ENCODE measurements at regions not wholly inside any gene's neighbourhood (a gene's known extent, or its start where the extent isn't known, plus 50 kb on each side); places are given as distances from the start of the nearest gene placed in this dataset.
"Not testable (repeated sequence)": the region's sequence is repeated elsewhere in the genome, so short reads cannot be mapped to it uniquely, and the experiment has no call there.

GRCh38 chr4:34417160-34417559, 1827.2 kb downstream of the ARAP2 start:
- no peak for TF ChIP-seq CTCF (IDR thresholded peaks at IDR 0.05)
- Histone ChIP-seq H3K4me3 (no peak overlapping the region), H3K27ac (no peak overlapping the region)
- no peak for DNase-seq (ENCODE audit: low spot score)

- no peak for DNase-seq (ENCODE audit: low spot score)
- Histone ChIP-seq H3K4me3 (no peak overlapping the region), H3K27ac (no peak overlapping the region)
- no peak for TF ChIP-seq CTCF (IDR thresholded peaks at IDR 0.05)
Observed at GRCh38 chr4:34419871-34420270, 1824.4 kb downstream of the ARAP2 start.

- Histone ChIP-seq H3K27ac (no peak overlapping the region), H3K4me3 (no peak overlapping the region)
- no peak for TF ChIP-seq CTCF (IDR thresholded peaks at IDR 0.05)
- no peak for DNase-seq (ENCODE audit: low spot score)
Observed at GRCh38 chr4:34422472-34423175, 1821.7 kb downstream of the ARAP2 start.

- TF ChIP-seq CTCF (IDR thresholded peaks at IDR 0.05): no peak
- H3K4me3 ChIP-seq: no peak overlapping the region
- no peak for DNase-seq (ENCODE audit: low spot score)
- no peak overlapping the region for H3K27ac ChIP-seq
Observed at GRCh38 chr4:34432706-34433105, 1811.6 kb downstream of the ARAP2 start.

DNA sequence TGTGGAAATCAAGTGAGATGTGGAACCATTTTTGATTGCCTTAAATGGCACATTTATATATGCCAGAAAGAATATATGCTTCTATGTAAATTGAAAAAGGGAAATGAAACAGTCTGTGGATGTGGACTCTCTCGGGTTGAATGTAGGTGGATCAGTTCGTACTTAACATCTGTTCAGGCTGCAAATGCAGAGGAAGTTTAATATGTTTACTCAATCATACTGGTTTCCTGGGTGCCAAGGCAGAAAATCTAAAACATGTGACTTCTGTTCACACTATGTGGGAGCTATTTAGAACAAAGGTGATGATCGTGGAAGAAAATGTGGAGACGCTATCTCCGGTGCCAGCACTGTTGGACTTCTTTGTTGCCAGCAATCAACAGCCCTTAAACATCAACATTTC, 1809.9 kb downstream of the ARAP2 start:
- H3K4me3 ChIP-seq; DNase-seq (ENCODE audit: low spot score); H3K27ac ChIP-seq: not testable (repeated sequence)

DNA sequence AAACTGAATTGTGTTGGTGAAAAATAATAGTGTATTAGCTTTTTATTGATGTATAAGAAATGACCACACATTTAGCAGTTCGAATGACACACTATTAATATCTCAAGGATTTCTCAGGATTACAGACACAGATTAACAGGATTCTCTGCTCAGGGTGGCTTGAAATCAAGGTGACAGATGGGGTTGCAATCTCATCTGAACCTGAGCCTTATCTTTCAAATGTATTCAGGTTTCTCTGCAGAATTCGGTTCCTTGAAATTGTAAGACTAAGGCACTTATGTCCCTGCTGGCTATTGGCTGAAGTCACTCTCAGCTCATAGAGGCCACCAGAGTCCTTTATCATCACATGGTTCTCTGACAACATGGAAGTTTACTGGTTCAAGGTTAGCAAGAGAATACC, 1780.1 kb downstream of the ARAP2 start:
- H3K27ac ChIP-seq: no peak overlapping the region
- TF ChIP-seq CTCF (IDR thresholded peaks at IDR 0.05): no peak
- no peak overlapping the region for H3K4me3 ChIP-seq
- DNase-seq (ENCODE audit: low spot score): no peak

GRCh38 chr4:34466411-34466810, 1777.9 kb downstream of the ARAP2 start:
- no peak for TF ChIP-seq CTCF (IDR thresholded peaks at IDR 0.05)
- Histone ChIP-seq H3K4me3 (no peak overlapping the region), H3K27ac (no peak overlapping the region)
- DNase-seq (ENCODE audit: low spot score): no peak
